Renal cortex interstitium (tissue), 11 donors: ENCODE measurements at regions not wholly inside any gene's neighbourhood (a gene's known extent, or its start where the extent isn't known, plus 50 kb on each side); places are given as distances from the start of the nearest gene placed in this dataset.
"Not testable (repeated sequence)": the region's sequence is repeated elsewhere in the genome, so short reads cannot be mapped to it uniquely, and the experiment has no call there.

Experiments used
- DNase-seq, 11 donors: peaks; one replicate each; pipeline ENCODE4 v3.0.0-alpha.2; 2013; ENCODE audit warnings: low read depth in 9 of 11, low spot score in 4 of 11; ENCODE audit errors: extremely low read depth in 1 of 11

DNA sequence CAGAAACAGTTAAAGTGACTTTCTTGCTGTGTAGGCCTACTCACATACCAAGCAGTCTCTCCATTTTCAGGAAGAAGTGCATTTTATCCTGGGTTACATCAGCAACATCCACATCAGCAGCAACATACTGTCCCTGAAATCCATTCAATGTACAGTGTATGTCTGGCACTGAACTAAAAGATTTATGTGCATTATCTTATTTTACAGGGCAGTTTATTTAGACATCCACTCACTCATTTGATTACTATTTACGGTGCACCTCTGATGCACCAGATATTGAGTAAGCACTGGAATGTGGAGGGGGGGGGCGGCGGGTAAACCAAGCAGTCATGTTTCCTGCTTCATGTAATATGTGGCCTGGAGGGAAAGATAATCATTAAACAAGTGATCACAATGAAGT is 1128.2 kb downstream of the BCL11A start:
- no peak for DNase-seq

DNA sequence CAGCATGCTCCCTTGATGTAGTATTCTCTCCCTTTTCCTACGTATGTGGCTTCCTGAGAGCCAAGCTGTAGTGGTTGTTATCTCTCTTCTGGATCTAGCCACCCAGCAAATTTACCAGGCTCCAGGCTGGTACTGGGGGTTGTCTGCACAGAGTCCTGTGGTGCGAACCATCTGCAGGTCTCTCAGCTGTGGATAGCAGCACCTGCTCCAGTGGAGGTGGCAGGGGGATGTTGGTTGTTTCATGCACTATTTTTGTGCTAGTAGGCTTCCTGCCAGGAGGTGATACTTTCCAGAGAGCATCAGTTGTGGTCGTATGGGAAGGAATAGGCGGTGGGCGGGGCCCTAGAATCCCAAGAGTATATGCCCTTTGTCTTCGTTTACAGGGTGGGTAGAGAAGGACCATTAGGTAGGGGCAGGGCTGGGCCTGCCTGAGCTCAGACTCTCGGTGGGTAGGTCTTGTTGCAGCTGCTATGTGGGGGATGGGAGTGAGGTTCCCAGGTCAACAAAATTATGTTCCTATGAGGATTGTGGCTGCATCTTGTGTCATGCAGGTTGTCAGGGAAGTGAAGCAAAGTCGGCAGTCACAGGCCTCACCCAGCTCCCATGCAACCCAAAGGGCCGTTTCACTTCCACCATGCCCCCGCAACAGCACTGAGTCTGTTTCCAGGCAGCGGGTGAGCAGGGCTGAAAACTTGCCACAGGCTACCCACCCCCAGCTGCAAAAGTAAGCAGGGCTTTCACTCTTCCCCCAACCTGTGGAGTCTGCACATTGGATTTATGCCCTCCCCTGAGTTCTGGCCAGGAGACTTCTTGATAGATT is 1139.5 kb downstream of the BCL11A start:
- no peak for DNase-seq

DNA sequence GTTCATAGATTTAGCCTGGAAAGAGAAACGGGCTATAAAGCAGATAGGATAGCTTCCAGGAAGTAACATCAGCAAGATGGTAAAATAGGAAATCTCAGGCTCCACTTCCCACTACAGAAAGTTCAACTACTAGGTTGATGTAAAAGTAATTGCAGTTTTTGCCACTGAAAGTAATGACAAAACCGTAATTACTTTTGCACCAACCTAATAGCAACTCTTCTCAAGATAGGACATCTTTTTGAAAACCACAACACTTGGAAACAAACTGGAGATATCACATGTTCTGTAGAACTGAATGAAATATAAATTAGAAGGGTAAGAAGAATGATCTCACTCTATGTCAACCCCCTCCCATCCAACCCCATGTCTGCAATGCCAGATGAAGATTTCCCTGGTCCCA is 1154.3 kb downstream of the BCL11A start:
- no peak for DNase-seq

DNA sequence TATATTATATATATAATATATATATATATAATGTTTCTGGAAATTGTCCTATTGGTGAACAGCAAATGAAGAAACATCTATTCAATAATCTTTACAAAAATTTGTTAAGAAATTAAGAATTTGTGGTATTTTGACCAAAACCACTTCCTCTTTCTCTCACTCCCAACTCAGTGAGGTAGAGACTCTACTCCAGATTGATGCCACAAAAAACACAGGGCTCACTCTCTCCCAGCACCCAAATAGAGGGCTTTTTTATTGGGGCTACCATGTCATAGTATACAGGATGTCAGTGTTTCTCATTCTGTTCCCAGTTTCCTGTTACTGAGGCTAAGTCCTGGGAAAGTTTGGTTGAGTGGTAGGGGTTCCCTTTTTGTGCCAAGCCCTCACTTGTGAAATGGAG is 1155.4 kb downstream of the BCL11A start:
- no peak for DNase-seq

DNA sequence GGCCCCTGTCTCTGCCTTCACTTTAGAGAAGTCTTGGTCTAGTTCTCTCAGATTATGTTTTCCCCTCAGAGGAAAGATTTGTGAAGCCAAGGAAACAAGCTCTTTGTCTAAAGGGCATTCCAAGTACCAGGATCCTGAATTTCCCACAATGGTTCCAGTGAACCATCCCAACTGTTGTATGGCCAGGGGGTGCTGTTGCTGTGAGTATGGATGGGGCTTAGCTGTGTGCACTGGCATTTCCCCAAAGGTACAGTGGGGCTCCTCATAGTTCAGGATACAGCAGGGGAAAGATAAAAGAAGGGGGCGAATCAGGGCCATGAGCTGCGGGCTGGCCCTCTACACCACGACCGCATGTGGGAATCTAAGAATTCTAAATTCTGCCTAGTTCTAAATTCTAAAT is 1154.0 kb upstream of the FANCL start:
- no peak for DNase-seq

DNA sequence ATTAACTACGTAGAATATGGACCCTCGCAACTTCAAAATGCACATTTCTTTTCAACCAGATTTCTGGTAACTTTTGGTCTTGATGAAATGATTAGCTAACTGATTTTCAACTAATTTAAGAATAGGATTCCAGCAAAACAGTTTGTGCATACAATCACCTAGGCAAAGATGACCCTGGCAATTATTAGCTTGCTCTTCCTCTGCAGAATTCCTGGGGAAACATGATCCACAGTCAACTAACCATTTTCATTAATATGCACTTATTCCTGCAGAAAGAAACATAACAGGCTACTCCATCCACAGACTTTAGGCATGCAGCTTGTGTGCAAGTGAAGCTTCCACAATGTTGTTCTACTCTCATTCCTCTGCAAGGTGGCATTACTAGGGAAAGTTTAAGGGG is 1150.8 kb upstream of the FANCL start:
- no peak for DNase-seq

DNA sequence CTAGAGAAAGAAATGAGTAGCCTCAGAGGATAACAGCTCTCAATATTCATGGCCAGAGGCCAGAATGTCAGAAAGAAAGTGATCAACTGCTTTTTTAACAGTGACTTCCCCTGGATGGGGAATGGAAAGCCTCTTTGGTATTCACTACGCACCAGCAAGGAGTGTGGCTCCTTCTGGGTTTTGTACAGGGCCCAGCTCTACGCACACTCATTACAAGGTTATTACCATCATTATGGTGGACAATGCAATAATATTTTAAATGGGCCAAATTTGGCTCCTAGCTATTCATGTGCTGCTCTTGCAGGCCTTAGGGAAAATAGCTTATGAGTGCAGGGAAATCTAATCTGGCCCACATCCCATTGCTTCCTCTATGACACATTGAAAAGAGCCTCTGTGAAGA is 1149.5 kb upstream of the FANCL start:
- no peak for DNase-seq

DNA sequence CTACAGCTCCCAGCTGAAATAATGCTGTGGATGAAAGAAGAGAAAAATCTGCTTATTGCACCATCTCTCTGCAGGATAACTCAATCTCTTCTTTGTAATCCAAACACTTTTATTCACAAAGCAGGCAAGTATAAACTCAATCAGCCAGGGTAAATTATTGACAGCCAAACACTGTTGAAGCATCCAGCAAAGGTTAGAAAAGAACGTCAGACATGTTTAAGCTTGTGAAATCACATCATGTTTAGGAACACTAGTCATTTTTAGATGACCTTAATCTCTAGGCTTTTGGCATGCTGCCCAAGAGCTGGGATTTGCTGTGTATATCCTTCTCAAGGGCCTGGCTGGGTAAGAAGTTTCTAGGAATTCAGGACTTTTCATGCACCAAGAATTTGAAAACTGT is 1148.1 kb upstream of the FANCL start:
- DNase-seq: peak in 4 of 11 donors; percentile 1 to 27 (median 7)

DNA sequence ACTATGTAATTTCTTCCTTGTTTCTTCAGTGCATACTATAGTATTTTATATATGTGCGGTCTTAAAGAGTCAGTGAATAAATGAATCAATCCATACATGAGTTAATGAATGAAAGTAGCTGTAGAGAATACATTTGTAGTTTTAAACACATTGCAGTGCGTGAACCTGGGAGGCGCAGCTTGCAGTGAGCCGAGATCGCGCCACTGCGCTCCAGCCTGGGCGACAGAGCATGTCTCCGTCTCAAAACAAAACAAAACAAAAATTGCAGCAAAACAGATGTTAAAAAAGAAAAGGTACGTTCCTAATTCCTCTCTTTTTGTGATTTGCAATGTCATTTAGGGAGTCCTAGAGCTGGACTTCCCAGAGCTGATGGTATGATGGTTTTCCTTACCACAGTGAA is 1144.8 kb upstream of the FANCL start:
- DNase-seq: no peak

DNA sequence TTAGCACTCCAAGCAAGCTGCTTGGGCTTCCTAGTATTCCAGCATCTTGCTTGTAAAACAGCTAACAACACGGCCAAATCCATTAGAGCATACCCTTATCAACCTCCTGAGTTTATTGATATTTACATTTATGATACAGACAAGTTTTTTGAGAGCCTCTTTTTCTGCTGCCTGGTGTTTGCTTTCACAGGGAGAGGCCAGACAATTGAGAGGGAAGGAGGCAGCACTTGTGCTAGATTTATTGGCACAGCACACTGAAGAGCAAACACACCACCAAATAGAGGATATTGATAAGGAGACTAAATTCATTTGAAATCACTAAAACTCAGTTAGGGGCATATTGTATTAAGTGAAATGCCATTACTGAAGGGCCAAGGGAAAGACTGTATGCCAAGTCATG is 1142.3 kb upstream of the FANCL start:
- no peak for DNase-seq

DNA sequence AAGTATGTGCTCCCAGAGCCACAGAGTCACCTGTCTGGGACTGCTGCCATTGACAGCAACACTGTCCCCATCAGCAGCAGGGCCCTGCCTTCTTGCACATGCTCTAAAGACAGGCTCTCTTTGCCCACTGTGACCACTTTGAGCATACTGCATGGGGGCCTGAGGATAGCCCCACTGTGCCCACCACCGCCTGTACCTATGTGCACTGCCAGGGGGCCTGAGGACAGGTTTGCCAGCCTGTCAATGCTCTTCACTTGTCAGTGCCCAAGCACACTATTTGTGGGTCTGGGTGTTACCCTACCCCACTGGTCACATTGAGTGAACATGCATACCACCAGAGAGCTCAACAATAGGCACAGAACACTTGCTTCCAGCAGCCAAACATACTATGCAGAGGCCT is 1137.0 kb upstream of the FANCL start:
- no peak for DNase-seq

DNA sequence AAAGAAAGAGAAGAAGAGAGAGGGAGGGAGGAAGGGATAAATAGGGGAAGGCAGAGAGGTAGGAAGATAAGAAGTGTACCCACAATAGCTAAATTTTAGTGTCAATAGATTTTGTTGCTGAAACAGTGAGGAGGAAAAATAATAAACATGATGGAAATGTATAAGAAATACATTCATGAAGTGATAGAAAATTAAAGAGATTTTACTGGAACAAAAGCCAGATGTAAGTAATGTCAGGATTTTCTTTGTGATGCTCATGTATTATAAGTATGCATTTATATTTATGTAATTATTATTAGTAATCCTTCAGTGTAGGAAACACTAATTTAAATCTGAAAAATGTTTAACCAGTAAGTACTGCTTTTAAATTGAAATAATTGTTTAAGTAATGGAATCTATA is 1125.2 kb upstream of the FANCL start:
- DNase-seq: no peak

DNA sequence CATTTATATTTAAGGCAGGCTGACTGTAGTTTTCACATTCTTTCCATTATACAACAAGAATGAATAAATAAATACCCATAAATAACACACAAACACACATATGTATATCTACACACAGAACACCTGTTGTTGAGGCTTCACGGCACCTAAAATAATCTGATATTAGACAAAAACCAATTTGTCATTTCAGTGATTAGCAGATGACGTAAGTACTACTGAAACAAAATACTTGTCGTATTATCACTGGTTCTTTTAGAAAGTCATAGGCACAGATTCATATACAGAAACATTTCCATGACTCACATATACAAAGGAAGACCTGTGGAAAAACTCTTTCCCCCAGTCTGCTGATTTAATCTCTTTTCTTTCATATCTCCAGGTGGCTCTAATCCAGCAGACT is 1113.4 kb upstream of the FANCL start:
- no peak for DNase-seq

DNA sequence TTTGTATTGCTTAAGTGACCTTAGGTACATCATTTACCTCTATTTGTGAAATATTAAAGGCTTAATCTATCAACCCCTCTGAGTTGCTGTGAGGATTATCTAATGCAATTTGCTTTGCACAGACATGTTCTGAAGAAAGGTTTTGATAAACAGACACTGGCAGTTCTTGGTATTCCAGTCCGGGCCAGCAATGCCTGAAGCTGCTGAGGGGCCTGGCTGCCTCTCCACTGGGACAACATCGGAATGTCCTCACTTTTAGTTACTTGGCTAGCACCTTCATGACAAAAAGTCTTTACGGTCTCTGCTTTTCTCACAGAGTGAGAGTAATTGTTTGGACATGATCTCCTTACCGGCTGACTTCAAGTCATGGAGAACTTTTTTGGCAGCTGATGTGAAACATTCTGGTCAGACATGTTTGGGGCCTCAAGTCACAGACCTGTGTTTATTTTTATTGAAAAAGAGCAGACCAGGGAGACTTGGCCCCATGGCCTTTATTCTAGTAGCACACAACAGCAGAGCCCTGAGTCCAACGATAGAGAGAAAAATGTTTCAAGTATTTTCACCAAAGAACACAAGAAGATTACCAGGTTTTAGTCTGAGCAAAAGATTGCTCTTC is 1112.3 kb upstream of the FANCL start:
- no peak for DNase-seq

DNA sequence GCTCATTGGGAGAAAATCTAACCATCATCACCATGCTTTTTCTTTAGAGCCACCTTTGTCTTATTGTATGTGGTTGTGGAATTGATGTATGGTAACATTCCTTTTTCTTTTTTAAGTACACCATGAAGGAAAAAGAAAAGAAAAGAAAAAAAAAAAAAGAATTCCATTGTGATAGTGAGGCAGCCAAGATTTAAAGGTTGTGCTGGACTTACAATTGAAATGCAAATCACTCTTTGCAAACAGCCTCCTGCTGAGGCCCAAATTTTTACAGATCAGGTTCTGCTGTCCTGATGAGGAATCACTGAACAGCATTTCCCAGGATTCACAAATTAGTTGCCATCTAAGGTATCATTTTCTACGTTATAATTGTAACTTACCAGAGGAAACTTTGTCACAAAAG is 1101.0 kb upstream of the FANCL start:
- no peak for DNase-seq

DNA sequence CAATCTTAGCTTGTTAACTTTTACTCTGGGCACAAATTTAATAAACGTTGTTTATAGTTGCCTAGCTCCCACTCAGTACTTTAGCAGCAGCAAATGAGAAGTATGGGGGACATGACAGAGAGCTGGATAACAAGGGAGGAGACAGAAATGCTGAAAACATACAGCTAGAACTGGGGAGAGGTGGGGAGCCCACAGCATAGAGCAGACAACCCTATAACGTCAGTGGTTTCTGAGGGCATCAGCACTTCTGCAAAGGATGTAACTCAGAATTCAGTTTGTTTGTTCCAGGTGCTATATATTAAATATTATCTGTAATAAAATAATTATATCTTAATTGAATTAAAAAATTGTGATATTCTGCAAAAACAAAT is 1098.7 kb upstream of the FANCL start:
- no peak for DNase-seq

DNA sequence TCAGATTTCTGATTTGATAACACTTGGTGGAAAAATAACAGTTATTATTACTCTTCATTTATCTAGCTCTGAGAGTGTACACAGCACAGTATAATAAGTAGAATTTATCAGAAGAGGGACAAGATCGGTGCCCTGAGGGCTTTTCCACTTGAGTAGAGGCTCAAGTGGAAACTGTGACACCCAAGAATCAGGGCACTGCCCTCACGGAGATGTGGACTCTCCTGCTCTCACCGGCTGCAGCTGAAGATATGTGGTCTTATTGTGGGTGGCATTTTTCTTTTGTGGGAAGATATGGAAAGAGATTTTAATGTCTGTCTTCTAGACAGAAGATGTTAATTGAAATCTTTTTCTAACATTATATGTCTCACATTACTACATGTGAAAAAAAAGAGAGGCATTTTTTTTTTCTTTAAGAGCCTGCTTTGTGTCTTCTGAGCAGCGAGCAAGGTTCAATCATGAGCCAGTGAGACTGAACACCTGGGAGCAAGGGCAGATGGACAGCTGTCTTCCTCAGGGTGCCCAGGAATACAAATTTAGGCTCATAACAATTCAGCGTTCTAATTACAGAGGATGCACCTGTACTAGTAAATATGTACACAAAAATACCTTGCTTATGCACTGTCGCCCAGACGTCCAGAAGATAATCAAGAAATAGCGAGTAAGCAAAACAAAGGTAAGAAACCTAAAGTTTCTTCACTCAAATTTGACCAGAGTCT is 1098.2 kb upstream of the FANCL start:
- no peak for DNase-seq

DNA sequence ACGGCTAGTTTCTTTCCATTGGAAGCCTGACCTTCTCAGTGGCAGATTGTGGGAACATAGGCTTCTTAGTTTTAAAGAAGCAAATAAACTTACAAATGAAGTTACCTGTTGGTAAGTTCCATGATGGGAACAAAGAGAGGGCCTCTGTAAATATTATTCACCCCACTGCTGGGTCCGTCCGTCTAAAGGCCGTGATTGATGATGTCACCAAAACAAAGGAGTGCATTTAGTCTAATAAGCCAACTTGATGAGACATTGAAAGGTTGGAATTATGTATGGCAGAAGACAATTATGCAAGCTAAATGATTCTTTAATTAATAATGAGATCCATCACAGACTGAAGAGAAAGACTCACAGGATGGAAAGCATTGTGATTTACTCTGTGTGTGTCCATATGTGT is 1091.9 kb upstream of the FANCL start:
- no peak for DNase-seq

DNA sequence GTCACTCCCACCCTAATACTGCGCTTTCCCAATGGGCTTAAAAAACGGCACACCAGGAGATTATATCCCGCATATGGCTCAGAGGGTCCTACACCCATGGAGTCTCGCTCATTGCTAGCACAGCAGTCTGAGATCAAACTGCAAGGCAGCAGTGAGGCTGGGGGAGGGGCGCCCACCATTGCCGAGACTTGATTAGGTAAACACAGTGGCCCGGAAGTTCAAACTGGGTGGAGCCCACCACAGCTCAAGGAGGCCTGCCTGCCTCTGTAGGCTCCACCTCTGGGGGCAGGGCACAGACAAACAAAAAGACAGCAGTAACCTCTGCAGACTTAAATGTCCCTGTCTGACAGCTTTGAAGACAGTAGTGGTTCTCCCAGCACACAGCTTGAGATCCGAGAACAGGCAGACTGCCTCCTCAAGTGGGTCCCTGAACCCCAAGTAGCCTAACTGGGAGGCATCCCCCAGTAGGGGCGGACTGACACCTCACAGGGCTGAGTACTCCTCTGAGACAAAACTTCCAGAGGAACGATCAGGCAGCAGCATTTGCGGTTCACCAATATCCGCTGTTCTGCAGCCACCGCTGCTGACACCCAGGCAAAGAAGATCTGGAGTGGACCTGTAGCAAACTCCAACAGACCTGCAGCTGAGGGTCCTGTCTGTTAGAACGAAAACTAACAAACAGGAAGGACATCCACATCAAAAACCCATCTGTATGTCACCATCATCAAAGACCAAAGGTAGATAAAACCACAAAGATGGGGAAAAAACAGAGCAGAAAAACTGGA is 1085.6 kb upstream of the FANCL start:
- not testable (repeated sequence) for DNase-seq

DNA sequence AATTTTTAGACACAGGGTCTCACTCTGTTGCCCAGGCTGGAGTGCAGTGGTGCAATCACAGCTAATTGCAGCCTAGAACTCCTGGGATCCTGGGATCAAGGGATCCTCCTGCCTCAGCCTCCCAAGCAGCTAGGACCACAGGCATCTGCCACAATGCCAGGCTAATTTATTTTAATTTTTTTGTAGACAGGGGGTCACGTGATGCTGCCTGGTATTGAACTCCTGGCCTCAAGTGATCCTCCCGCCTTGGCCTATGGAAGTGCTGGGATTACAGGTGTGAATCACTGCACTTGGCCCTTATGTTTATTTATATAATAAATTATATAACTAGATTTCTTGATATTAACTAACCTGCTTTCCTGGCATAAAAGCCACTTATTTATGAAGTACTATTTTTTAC is 1081.7 kb upstream of the FANCL start:
- no peak for DNase-seq
